ENCODE measurements at regions not wholly inside any gene's neighbourhood (a gene's known extent, or its start where the extent isn't known, plus 50 kb on each side); places are given as distances from the start of the nearest gene placed in this dataset.

DNA sequence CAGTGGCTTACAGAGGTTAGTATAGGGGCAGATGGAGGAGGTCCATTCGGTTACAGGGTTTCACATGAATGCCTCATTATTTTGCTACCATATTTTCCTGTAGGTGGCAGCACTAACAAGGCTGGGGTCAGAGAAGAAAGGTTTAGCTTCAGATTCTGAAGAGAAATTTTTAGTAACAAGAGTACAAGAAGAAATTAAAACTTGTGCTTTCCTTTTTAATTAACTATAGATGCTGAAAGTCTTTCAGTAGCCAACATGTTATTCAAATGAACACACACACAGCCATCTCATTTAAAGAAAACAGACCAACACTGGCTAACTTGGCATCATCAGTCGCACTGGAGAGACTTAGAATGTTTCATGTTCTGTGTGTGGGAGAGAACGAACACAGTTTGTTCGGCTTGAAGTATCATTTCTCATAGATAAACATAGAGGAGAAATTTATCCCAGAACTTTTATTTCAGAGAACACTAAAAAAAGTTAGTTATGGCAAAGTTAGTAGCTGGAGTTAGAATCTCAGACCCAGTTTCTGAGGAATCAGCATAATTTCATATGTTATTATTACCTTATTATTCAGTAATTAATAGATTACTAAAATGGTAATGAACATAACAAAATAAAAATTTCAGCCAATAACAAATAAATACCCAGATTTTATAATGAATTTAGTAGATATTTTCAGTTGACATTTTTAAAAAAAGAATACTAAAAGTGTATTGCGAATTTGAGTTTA lies 314.0 kb upstream of the RSPO3 start:
- H3K27me3 ChIP-seq (ENCODE audit: insufficient read depth, low read length, poor library complexity, severe bottlenecking) = no peaks in the 10 kb centered on the region

DNA sequence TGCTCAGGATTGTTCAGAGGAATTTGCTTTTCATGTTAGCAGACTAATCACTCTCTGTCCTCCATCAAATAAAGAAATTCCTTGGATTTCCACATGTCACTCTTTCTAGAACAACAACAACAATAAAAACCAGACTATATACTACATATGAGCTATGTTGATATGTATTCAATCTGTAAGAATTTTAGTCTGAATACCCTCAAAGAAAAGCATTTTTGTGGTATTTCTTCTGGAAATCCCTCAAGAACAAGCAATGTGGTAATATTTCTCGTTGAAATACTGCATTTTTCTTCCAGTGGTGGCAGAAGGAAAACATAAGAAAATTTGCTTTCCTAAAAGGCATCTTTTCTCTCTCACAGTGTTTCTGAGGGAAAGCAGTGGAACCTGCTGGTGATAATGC lies 312.6 kb upstream of the RSPO3 start:
- no peaks in the 10 kb centered on the region for H3K9me3 ChIP-seq (ENCODE audit: insufficient read depth, low read depth, low read length)
- H3K36me3 ChIP-seq (ENCODE audit: insufficient read depth, low read length) = no peaks in the 10 kb centered on the region
- H3K79me2 ChIP-seq (ENCODE audit: insufficient read depth, low read length) = no peaks in the 10 kb centered on the region
- no peak overlapping the region for H3K4me2 ChIP-seq (ENCODE audit: low read depth, low read length, poor library complexity, severe bottlenecking)
- no peaks in the 10 kb centered on the region for H4K20me1 ChIP-seq (ENCODE audit: insufficient read depth, low read length, poor library complexity, severe bottlenecking)
- no peaks in the 10 kb centered on the region for H3K4me1 ChIP-seq (ENCODE audit: insufficient read depth, low read length, poor library complexity, severe bottlenecking)
- no peak overlapping the region for H3K4me3 ChIP-seq (ENCODE audit: low read length, poor library complexity, severe bottlenecking)
- H3K9ac ChIP-seq (ENCODE audit: low read depth, low read length, poor library complexity, severe bottlenecking) = no peak overlapping the region
- TF ChIP-seq, protein P1, sequence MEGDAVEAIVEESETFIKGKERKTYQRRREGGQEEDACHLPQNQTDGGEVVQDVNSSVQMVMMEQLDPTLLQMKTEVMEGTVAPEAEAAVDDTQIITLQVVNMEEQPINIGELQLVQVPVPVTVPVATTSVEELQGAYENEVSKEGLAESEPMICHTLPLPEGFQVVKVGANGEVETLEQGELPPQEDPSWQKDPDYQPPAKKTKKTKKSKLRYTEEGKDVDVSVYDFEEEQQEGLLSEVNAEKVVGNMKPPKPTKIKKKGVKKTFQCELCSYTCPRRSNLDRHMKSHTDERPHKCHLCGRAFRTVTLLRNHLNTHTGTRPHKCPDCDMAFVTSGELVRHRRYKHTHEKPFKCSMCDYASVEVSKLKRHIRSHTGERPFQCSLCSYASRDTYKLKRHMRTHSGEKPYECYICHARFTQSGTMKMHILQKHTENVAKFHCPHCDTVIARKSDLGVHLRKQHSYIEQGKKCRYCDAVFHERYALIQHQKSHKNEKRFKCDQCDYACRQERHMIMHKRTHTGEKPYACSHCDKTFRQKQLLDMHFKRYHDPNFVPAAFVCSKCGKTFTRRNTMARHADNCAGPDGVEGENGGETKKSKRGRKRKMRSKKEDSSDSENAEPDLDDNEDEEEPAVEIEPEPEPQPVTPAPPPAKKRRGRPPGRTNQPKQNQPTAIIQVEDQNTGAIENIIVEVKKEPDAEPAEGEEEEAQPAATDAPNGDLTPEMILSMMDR (conservative IDR thresholded peaks at IDR 0.05; ENCODE audit: low read length) = no peak
- TF ChIP-seq EZH2phosphoT487 (IDR thresholded peaks at IDR 0.05; ENCODE audit: borderline replicate concordance) = no peak
- H3K27me3 ChIP-seq (ENCODE audit: insufficient read depth, low read length, poor library complexity, severe bottlenecking) = no peaks in the 10 kb centered on the region
- no peaks in the 10 kb centered on the region for H3F3A ChIP-seq (ENCODE audit: low read depth)
- H3K9me2 ChIP-seq (replicated peaks; ENCODE audit: low read depth, low read length) = no peaks in the 10 kb centered on the region
- no peak overlapping the region for H2AFZ ChIP-seq (ENCODE audit: low read length)

More for the DNA sequence above, 314.0 kb upstream of the RSPO3 start:
- H3K4me1 ChIP-seq (ENCODE audit: insufficient read depth, low read length, poor library complexity, severe bottlenecking) = no peaks in the 10 kb centered on the region
- H3K9me3 ChIP-seq (ENCODE audit: insufficient read depth, low read depth, low read length) = no peaks in the 10 kb centered on the region
- no peaks in the 10 kb centered on the region for H4K20me1 ChIP-seq (ENCODE audit: insufficient read depth, low read length, poor library complexity, severe bottlenecking)
- TF ChIP-seq, protein P1 (conservative IDR thresholded peaks at IDR 0.05; ENCODE audit: low read length) = peak; percentile 87
- TF ChIP-seq EZH2phosphoT487 (IDR thresholded peaks at IDR 0.05; ENCODE audit: borderline replicate concordance) = no peak
- H3K9me2 ChIP-seq (replicated peaks; ENCODE audit: low read depth, low read length) = no peaks in the 10 kb centered on the region
- H3F3A ChIP-seq (ENCODE audit: low read depth) = no peaks in the 10 kb centered on the region
- no peak overlapping the region for H3K4me3 ChIP-seq (ENCODE audit: low read length, poor library complexity, severe bottlenecking)
- H2AFZ ChIP-seq (ENCODE audit: low read length) = no peak overlapping the region; the same call in 1 of the 2 replicates
- H3K36me3 ChIP-seq (ENCODE audit: insufficient read depth, low read length) = no peaks in the 10 kb centered on the region
- H3K4me2 ChIP-seq (ENCODE audit: low read depth, low read length, poor library complexity, severe bottlenecking) = no peak overlapping the region
- H3K9ac ChIP-seq (ENCODE audit: low read depth, low read length, poor library complexity, severe bottlenecking) = no peak overlapping the region
- H3K79me2 ChIP-seq (ENCODE audit: insufficient read depth, low read length) = no peaks in the 10 kb centered on the region

DNA sequence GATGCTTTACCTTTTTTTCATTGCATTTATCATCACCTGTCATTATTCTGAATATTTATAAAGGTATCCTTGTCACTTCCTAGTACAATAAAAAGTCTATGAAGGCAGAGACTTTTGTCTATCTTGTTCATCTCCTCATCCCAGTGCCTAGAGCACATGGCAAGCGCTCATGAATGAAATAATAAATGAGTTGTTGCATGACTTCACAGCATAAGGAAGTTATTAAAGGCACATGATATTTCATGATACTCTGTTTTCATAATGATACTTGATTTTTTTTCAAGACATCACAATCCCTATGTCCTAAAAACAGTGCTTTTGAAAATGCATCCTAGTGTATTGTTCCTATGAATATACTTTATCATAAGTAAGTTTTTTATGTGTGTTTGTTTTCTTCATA lies 310.6 kb upstream of the RSPO3 start:
- Histone ChIP-seq H3K4me3 (ENCODE audit: low read length, poor library complexity, severe bottlenecking) (no peak overlapping the region), H3F3A (ENCODE audit: low read depth) (no peaks in the 10 kb centered on the region), H4K20me1 (ENCODE audit: insufficient read depth, low read length, poor library complexity, severe bottlenecking) (no peaks in the 10 kb centered on the region), H3K79me2 (ENCODE audit: insufficient read depth, low read length) (no peaks in the 10 kb centered on the region), H3K4me2 (ENCODE audit: low read depth, low read length, poor library complexity, severe bottlenecking) (no peak overlapping the region), H3K9ac (ENCODE audit: low read depth, low read length, poor library complexity, severe bottlenecking) (no peak overlapping the region), H3K4me1 (ENCODE audit: insufficient read depth, low read length, poor library complexity, severe bottlenecking) (peaks cover 3% of the 10 kb centered on the region), H3K9me2 (replicated peaks; ENCODE audit: low read depth, low read length) (no peaks in the 10 kb centered on the region), H3K36me3 (ENCODE audit: insufficient read depth, low read length) (no peaks in the 10 kb centered on the region), H3K9me3 (ENCODE audit: insufficient read depth, low read depth, low read length) (no peaks in the 10 kb centered on the region), H3K27me3 (ENCODE audit: insufficient read depth, low read length, poor library complexity, severe bottlenecking) (no peaks in the 10 kb centered on the region), H2AFZ (ENCODE audit: low read length) (no peak overlapping the region)
- TF ChIP-seq EZH2phosphoT487 (IDR thresholded peaks at IDR 0.05; ENCODE audit: borderline replicate concordance) = no peak
- TF ChIP-seq, protein P1 (conservative IDR thresholded peaks at IDR 0.05; ENCODE audit: low read length) = no peak
